Cardiac muscle cell (in vitro differentiated cells and primary cell): ENCODE measurements at regions not wholly inside any gene's neighbourhood (a gene's known extent, or its start where the extent isn't known, plus 50 kb on each side); places are given as distances from the start of the nearest gene placed in this dataset.
A peak's percentile ranks its signal among the peaks of the same experiment; 100 is the strongest.

Experiments used
- DNase-seq, 2 donors: peaks; one replicate each; pipeline versions ENCODE4 v3.0.0 to v3.0.0-alpha.2; 2010 to 2017; ENCODE audit warnings: low read depth in 1 of 2, low spot score in 1 of 2
- H3K27ac ChIP-seq: fragments of 200-600 bp; sonication (generic); 2 replicates; pipeline ENCODE4 v1.5.1; 2016
- H3K27me3 ChIP-seq: fragments of 200-600 bp; sonication (generic); 2 replicates; pipeline ENCODE4 v1.6.0; 2016; ENCODE audit warnings: control low read depth
- H3K36me3 ChIP-seq: fragments of 200-600 bp; sonication (generic); 2 replicates; pipeline ENCODE4 v1.5.1; 2016; ENCODE audit warnings: control low read depth
- H3K4me1 ChIP-seq: fragments of 200-600 bp; sonication (generic); 2 replicates; pipeline ENCODE4 v1.8.1; 2017; ENCODE audit warnings: low read depth, mild to moderate bottlenecking, mixed run types
- H3K4me3 ChIP-seq: fragments of 200-600 bp; sonication (generic); 2 replicates; pipeline ENCODE4 v1.5.1; 2016; ENCODE audit warnings: mild to moderate bottlenecking
- H3K9me3 ChIP-seq: fragments of 200-600 bp; sonication (generic); 2 replicates; pipeline ENCODE4 v1.5.1; 2017; ENCODE audit warnings: low read depth, mild to moderate bottlenecking, control low read depth
- CTCF ChIP-seq: IDR thresholded peaks from 2 replicates; pipeline ENCODE4 v1.5.1; 2012; ENCODE audit warnings: low read depth, mild to moderate bottlenecking, low read length

GRCh38 chr1:91584309-91584708 lies 83.7 kb downstream of the CDC7 start:
- Histone ChIP-seq H3K4me3 (no peak overlapping the region), H3K27ac (no peak overlapping the region), H3K4me1 (peaks cover 22% of the 10 kb centered on the region), H3K9me3 (no peaks in the 10 kb centered on the region), H3K27me3 (no peaks in the 10 kb centered on the region), H3K36me3 (no peaks in the 10 kb centered on the region)
- TF ChIP-seq CTCF: no peak
- DNase-seq: no peak

- H3K27me3 ChIP-seq: no peaks in the 10 kb centered on the region
- no peak for TF ChIP-seq CTCF
- H3K9me3 ChIP-seq: no peaks in the 10 kb centered on the region
- H3K36me3 ChIP-seq: no peaks in the 10 kb centered on the region
- DNase-seq: peak in 1 of 2 donors; percentile 59
- H3K4me3 ChIP-seq: no peak overlapping the region
- H3K27ac ChIP-seq: peak overlapping the region; percentile 6
- peaks cover 21% of the 10 kb centered on the region for H3K4me1 ChIP-seq
Measured at GRCh38 chr1:91584878-91585277, 84.2 kb downstream of the CDC7 start.

- Histone ChIP-seq H3K4me3 (no peak overlapping the region), H3K4me1 (peaks cover 17% of the 10 kb centered on the region), H3K27ac (peak overlapping the region; percentile 6), H3K27me3 (no peaks in the 10 kb centered on the region), H3K36me3 (no peaks in the 10 kb centered on the region), H3K9me3 (no peaks in the 10 kb centered on the region)
- DNase-seq: no peak
- TF ChIP-seq CTCF: no peak
Measured at GRCh38 chr1:91585502-91585901, 84.9 kb downstream of the CDC7 start.

GRCh38 chr1:91585982-91586381 lies 85.3 kb downstream of the CDC7 start:
- Histone ChIP-seq H3K9me3 (no peaks in the 10 kb centered on the region), H3K27me3 (no peaks in the 10 kb centered on the region), H3K27ac (no peak overlapping the region), H3K4me3 (no peak overlapping the region), H3K4me1 (peaks cover 17% of the 10 kb centered on the region), H3K36me3 (no peaks in the 10 kb centered on the region)
- no peak for TF ChIP-seq CTCF
- no peak for DNase-seq

- Histone ChIP-seq H3K27me3 (no peaks in the 10 kb centered on the region), H3K9me3 (no peaks in the 10 kb centered on the region), H3K4me1 (peaks cover 28% of the 10 kb centered on the region), H3K4me3 (no peak overlapping the region), H3K36me3 (no peaks in the 10 kb centered on the region), H3K27ac (no peak overlapping the region)
- TF ChIP-seq CTCF: no peak
- DNase-seq: no peak
Measured at GRCh38 chr1:91589437-91589836, 88.8 kb downstream of the CDC7 start.
